Esophagus squamous epithelium (tissue), 4 donors: ENCODE measurements at regions not wholly inside any gene's neighbourhood (a gene's known extent, or its start where the extent isn't known, plus 50 kb on each side); places are given as distances from the start of the nearest gene placed in this dataset.

Experiments used
- CTCF ChIP-seq, 6 experiments: fragments of 450-650 bp in 4 of 6; fragments of 200-600 bp in 2 of 6; sonication (generic) in 2 of 6; IDR thresholded peaks; one replicate each; pipeline ENCODE4 v1.5.1; 2016 to 2019; ENCODE audit warnings: antibody characterized with exemption in 6 of 6, mild to moderate bottlenecking in 4 of 6, moderate library complexity in 4 of 6
- POLR2A ChIP-seq, 4 donors: fragments of 450-650 bp; IDR thresholded peaks; one replicate each; pipeline ENCODE4 v1.6.1; 2017; ENCODE audit warnings: antibody characterized with exemption in 4 of 4, mild to moderate bottlenecking in 4 of 4, moderate library complexity in 3 of 4

GRCh38 chr13:50700664-50701305 lies 142.7 kb downstream of the DLEU7 start:
- no peak for TF ChIP-seq CTCF (IDR thresholded peaks at IDR 0.05)
- no peak for TF ChIP-seq POLR2A (IDR thresholded peaks at IDR 0.05)
